GM13976 (cell line): ENCODE measurements at regions not wholly inside any gene's neighbourhood (a gene's known extent, or its start where the extent isn't known, plus 50 kb on each side); places are given as distances from the start of the nearest gene placed in this dataset.

Experiments used
- DNase-seq: peaks from one replicate; pipeline ENCODE4 v3.0.0; 2012; ENCODE audit warnings: low spot score
- in situ Hi-C: fragments of 300-500 bp; cut with MboI; formaldehyde crosslinking; loops from one replicate; pipeline ENCODE4 v1.12.0; 2022; ENCODE audit warnings: low sequenced_read_pairs, mixed read lengths, inconsistent platforms; ENCODE audit not compliant: unreplicated experiment
- TF ChIP-seq, protein P1 (sequence below): IDR thresholded peaks from 2 replicates; pipeline ENCODE4 v1.5.1; 2012; ENCODE audit warnings: borderline replicate concordance, mild to moderate bottlenecking; ENCODE audit not compliant: insufficient read depth; ENCODE audit errors: extremely low read depth, missing control alignments, control extremely low read depth

GRCh38 chr18:27652480-27653121 lies 467.5 kb upstream of the CHST9 start:
- in situ Hi-C loops = no loop called here
- DNase-seq = no peak
- TF ChIP-seq, protein P1, sequence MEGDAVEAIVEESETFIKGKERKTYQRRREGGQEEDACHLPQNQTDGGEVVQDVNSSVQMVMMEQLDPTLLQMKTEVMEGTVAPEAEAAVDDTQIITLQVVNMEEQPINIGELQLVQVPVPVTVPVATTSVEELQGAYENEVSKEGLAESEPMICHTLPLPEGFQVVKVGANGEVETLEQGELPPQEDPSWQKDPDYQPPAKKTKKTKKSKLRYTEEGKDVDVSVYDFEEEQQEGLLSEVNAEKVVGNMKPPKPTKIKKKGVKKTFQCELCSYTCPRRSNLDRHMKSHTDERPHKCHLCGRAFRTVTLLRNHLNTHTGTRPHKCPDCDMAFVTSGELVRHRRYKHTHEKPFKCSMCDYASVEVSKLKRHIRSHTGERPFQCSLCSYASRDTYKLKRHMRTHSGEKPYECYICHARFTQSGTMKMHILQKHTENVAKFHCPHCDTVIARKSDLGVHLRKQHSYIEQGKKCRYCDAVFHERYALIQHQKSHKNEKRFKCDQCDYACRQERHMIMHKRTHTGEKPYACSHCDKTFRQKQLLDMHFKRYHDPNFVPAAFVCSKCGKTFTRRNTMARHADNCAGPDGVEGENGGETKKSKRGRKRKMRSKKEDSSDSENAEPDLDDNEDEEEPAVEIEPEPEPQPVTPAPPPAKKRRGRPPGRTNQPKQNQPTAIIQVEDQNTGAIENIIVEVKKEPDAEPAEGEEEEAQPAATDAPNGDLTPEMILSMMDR = no peak

DNA sequence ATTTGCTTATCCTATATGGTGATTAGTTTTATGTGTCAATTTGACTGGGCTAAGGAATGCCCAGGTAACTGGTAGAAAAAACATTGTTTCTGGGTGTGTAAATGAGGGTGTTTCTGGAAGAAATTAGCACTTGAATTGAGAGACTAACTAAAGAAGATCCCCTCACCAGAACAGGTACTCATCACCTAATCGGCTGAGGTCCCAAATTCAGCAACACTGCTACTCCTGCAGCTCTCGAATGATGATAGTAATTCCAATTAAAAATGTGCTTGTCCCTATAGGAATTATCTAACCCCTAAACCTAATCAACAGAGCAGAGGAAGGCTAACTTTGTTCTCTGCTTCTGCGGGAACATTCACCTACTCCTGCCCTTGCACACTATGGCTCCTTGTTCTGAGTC lies 464.5 kb upstream of the CHST9 start:
- no peak for DNase-seq
- TF ChIP-seq, protein P1 = no peak
- in situ Hi-C loops = no loop called here

DNA sequence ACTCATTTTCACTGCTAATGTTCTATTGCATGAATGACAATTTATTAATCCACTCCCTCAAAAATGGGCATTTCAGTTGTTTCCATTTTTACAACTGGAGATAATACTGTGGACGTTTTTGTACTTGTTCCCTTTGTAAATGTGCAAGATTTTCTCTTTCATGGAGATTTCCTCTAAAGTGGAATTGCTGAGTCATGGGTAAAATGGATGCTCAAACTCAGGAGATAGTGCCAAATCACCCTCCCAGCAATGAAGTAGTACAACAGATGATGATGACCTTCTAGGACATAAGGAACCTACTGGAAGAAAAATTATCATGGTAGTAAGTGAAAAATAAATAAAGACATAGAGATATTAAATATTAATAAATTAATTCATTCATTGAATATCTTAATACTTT lies 460.8 kb upstream of the CHST9 start:
- TF ChIP-seq, protein P1 = no peak
- in situ Hi-C loops = no loop called here
- DNase-seq = no peak

DNA sequence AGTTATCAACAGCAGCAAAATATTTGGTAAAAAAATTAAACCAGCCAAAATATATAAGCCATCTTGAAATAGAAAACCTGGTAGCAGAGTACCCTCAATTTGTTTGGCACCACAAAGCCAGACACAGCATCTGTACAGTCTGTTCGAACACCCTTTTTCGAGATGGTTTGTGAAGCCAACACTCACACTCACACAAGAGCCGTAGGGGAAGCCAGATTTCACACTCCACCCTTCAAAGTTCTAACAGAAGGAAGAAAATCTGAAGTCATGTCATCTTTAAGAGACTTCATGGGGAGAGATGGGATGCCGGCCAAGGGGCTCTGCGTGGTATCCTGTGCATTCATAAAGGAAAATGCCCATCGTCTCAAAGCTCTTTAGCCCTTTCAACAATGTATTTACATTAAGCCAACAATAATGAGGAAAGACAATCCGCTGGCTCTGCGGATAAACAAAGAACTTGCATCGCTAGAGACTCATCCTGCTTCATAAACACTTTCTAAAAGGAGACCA lies 451.5 kb upstream of the CHST9 start:
- DNase-seq = no peak
- TF ChIP-seq, protein P1 = no peak
- in situ Hi-C loops = no loop called here

- DNase-seq = no peak
- in situ Hi-C loops = no loop called here
Measured at GRCh38 chr18:27632706-27633105, 447.6 kb upstream of the CHST9 start.

DNA sequence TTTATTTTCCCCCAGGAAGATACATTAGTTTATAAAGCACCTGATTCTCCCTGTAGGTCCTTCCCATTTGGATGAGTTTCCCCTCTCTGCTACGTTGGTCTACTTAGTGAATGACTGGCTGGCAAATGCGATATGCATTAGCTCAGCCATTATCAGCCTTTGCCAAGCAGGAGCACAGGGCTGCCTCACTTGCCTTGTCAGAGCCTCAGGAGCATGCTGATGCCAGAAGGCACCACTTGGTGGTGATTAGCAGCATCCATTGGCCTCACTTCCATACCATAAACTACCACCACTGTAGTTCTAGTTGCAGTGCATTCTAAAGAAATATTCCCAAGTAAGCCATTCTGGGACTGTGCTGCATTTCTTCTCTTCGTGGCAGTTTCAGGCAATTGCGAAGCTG lies 442.8 kb upstream of the CHST9 start:
- in situ Hi-C loops = no loop called here
- no peak for DNase-seq
- TF ChIP-seq, protein P1 = no peak

More at GRCh38 chr18:27632706-27633105, 447.6 kb upstream of the CHST9 start:
- TF ChIP-seq, protein P1 = no peak
